WTC11 (cell line): ENCODE measurements at regions not wholly inside any gene's neighbourhood (a gene's known extent, or its start where the extent isn't known, plus 50 kb on each side); places are given as distances from the start of the nearest gene placed in this dataset.

Source experiments
- CTCF ChIP-seq: fragments of 200-600 bp; IDR thresholded peaks from 2 replicates; pipeline ENCODE4 v1.8.0; 2022; ENCODE audit warnings: antibody characterized with exemption
- ETV6 ChIP-seq: sonication (generic); formaldehyde crosslinking; IDR thresholded peaks from 2 replicates; pipeline ENCODE4 v1.8.1; 2022; ENCODE audit warnings: mild to moderate bottlenecking, missing genetic modification reagents
- FOXK1 ChIP-seq: sonication (generic); formaldehyde crosslinking; IDR thresholded peaks from 2 replicates; pipeline ENCODE4 v1.8.0; 2022; ENCODE audit warnings: mild to moderate bottlenecking, moderate library complexity, missing genetic modification reagents
- ZNF263 ChIP-seq: sonication (generic); formaldehyde crosslinking; IDR thresholded peaks from 2 replicates; pipeline ENCODE4 v1.8.1; 2022; ENCODE audit warnings: low read depth, mild to moderate bottlenecking, moderate library complexity, missing genetic modification reagents

- TF ChIP-seq CTCF: no peak
- no peak for TF ChIP-seq ZNF263
- TF ChIP-seq ETV6: no peak
- TF ChIP-seq FOXK1 (CRISPR knock-in tag): no peak
These were observed 1834.1 kb upstream of the PIK3C3 start for GRCh38 chr18:40120796-40121391.
